Neural progenitor cell (in vitro differentiated cells): ENCODE measurements at regions not wholly inside any gene's neighbourhood (a gene's known extent, or its start where the extent isn't known, plus 50 kb on each side); places are given as distances from the start of the nearest gene placed in this dataset.

ENCODE experiments used
- DNase-seq: peaks from one replicate; pipeline ENCODE4 v3.0.0-alpha.2; 2016; ENCODE audit warnings: low spot score
- H2AFZ ChIP-seq: fragments of 200-600 bp; sonication (generic); replicated peaks from 2 replicates; pipeline ENCODE4 v1.6.1; 2016; ENCODE audit warnings: antibody characterized with exemption
- H3F3A ChIP-seq: fragments of 200-600 bp; sonication (generic); 2 replicates; pipeline ENCODE4 v1.6.1; 2016; ENCODE audit warnings: antibody characterized with exemption, low read depth
- H3K27ac ChIP-seq: fragments of 200-600 bp; sonication (generic); 2 replicates; pipeline ENCODE4 v1.5.1; 2016; ENCODE audit warnings: mild to moderate bottlenecking
- H3K27me3 ChIP-seq: fragments of 200-600 bp; sonication (generic); 2 replicates; pipeline ENCODE4 v1.6.1; 2016; ENCODE audit warnings: mild to moderate bottlenecking, moderate library complexity
- H3K36me3 ChIP-seq: fragments of 200-600 bp; sonication (generic); 2 replicates; pipeline ENCODE4 v1.5.1; 2016
- H3K4me1 ChIP-seq: fragments of 200-600 bp; sonication (generic); 2 replicates; pipeline ENCODE4 v1.6.1; 2016; ENCODE audit warnings: mixed run types
- H3K4me2 ChIP-seq: fragments of 200-600 bp; sonication (generic); 2 replicates; pipeline ENCODE4 v1.6.1; 2016
- H3K4me3 ChIP-seq: fragments of 200-600 bp; sonication (generic); 2 replicates; pipeline ENCODE4 v1.5.1; 2016
- H3K79me2 ChIP-seq: fragments of 200-600 bp; sonication (generic); 2 replicates; pipeline ENCODE4 v1.6.1; 2016; ENCODE audit warnings: low read depth
- H3K9ac ChIP-seq: fragments of 200-600 bp; sonication (generic); 2 replicates; pipeline ENCODE4 v1.6.1; 2016
- H3K9me3 ChIP-seq: fragments of 200-600 bp; sonication (generic); 2 replicates; pipeline ENCODE4 v1.5.1; 2016; ENCODE audit warnings: low read depth
- H4K20me1 ChIP-seq: fragments of 200-600 bp; sonication (generic); 2 replicates; pipeline ENCODE4 v1.6.1; 2016; ENCODE audit warnings: low read depth
- H3K27ac Mint-ChIP-seq: 3 replicates; pipeline ENCODE4 v1.8.0; 2021; ENCODE audit warnings: mixed read lengths
- H3K27me3 Mint-ChIP-seq: 2 replicates; pipeline ENCODE4 v1.8.0; 2022; ENCODE audit warnings: low read depth, mild to moderate bottlenecking, inconsistent platforms, moderate library complexity, mixed read lengths; ENCODE audit not compliant: insufficient read depth
- H3K36me3 Mint-ChIP-seq: 3 replicates; pipeline ENCODE4 v1.8.0; 2021; ENCODE audit warnings: mixed read lengths
- H3K4me1 Mint-ChIP-seq: 3 replicates; pipeline ENCODE4 v1.8.0; 2021; ENCODE audit warnings: mixed read lengths
- H3K4me3 Mint-ChIP-seq: 3 replicates; pipeline ENCODE4 v1.8.0; 2021; ENCODE audit warnings: mild to moderate bottlenecking, moderate library complexity, mixed read lengths
- H3K9me3 Mint-ChIP-seq: 3 replicates; pipeline ENCODE4 v1.8.0; 2020; ENCODE audit warnings: mixed read lengths
- CTCF ChIP-seq: fragments of 200-600 bp; sonication (generic); IDR thresholded peaks from 2 replicates; pipeline ENCODE4 v1.5.1; 2017; ENCODE audit warnings: antibody characterized with exemption, mild to moderate bottlenecking
- EZH2 ChIP-seq: fragments of 200-600 bp; sonication (generic); IDR thresholded peaks from 2 replicates; pipeline ENCODE4 v1.6.1; 2017; ENCODE audit warnings: antibody characterized with exemption, mild to moderate bottlenecking, moderate library complexity
- EZH2phosphoT487 ChIP-seq: fragments of 200-600 bp; sonication (generic); IDR thresholded peaks from 2 replicates; pipeline ENCODE4 v1.6.1; 2017; ENCODE audit warnings: antibody characterized with exemption

- no peaks in the 10 kb centered on the region for H3F3A ChIP-seq
- Mint-ChIP-seq H3K27me3 (peaks cover 7% of the 10 kb centered on the region), H3K4me3 (no peak overlapping the region), H3K36me3 (no peaks in the 10 kb centered on the region), H3K9me3 (no peaks in the 10 kb centered on the region), H3K27ac (no peak overlapping the region), H3K4me1 (no peaks in the 10 kb centered on the region)
- no peak overlapping the region for H2AFZ ChIP-seq
- H3K27me3 ChIP-seq, result no peaks in the 10 kb centered on the region
- no peak overlapping the region for H3K9ac ChIP-seq
- H3K9me3 ChIP-seq, result no peaks in the 10 kb centered on the region
- no peak overlapping the region for H3K27ac ChIP-seq
- TF ChIP-seq CTCF, result no peak
- TF ChIP-seq EZH2, result no peak
- no peak for TF ChIP-seq EZH2phosphoT487
- no peaks in the 10 kb centered on the region for H3K79me2 ChIP-seq
- no peaks in the 10 kb centered on the region for H4K20me1 ChIP-seq
- H3K36me3 ChIP-seq, result no peaks in the 10 kb centered on the region
- DNase-seq, result no peak
- no peak overlapping the region for H3K4me3 ChIP-seq
- H3K4me1 ChIP-seq, result no peaks in the 10 kb centered on the region
- no peak overlapping the region for H3K4me2 ChIP-seq
These were observed 82.8 kb upstream of the ATP1A1 start for GRCh38 chr1:116290085-116290705.

GRCh38 chr1:116291024-116291423 is 82.0 kb upstream of the ATP1A1 start:
- no peak overlapping the region for H3K27ac Mint-ChIP-seq
- H3K4me3 ChIP-seq, result no peak overlapping the region
- no peak overlapping the region for H3K27ac ChIP-seq
- H3K9me3 Mint-ChIP-seq, result no peaks in the 10 kb centered on the region
- H3K4me3 Mint-ChIP-seq, result no peak overlapping the region
- H4K20me1 ChIP-seq, result no peaks in the 10 kb centered on the region
- no peaks in the 10 kb centered on the region for H3K9me3 ChIP-seq
- no peaks in the 10 kb centered on the region for H3K4me1 Mint-ChIP-seq
- no peaks in the 10 kb centered on the region for H3K79me2 ChIP-seq
- DNase-seq, result no peak
- no peaks in the 10 kb centered on the region for H3F3A ChIP-seq
- no peaks in the 10 kb centered on the region for H3K36me3 ChIP-seq
- H3K36me3 Mint-ChIP-seq, result no peaks in the 10 kb centered on the region
- H2AFZ ChIP-seq, result no peak overlapping the region
- H3K4me1 ChIP-seq, result no peaks in the 10 kb centered on the region
- peaks cover 3% of the 10 kb centered on the region for H3K27me3 Mint-ChIP-seq
- H3K4me2 ChIP-seq, result no peak overlapping the region
- H3K27me3 ChIP-seq, result no peaks in the 10 kb centered on the region
- TF ChIP-seq EZH2, result no peak
- no peak overlapping the region for H3K9ac ChIP-seq

- Histone ChIP-seq H2AFZ (no peak overlapping the region), H3K27ac (no peak overlapping the region), H3K9me3 (no peaks in the 10 kb centered on the region), H3F3A (no peaks in the 10 kb centered on the region), H3K4me2 (no peak overlapping the region), H3K79me2 (no peaks in the 10 kb centered on the region), H3K27me3 (no peaks in the 10 kb centered on the region), H3K9ac (no peak overlapping the region), H3K4me1 (no peaks in the 10 kb centered on the region), H3K36me3 (no peaks in the 10 kb centered on the region), H3K4me3 (no peak overlapping the region), H4K20me1 (no peaks in the 10 kb centered on the region)
- no peaks in the 10 kb centered on the region for H3K4me1 Mint-ChIP-seq
- DNase-seq, result no peak
- no peak overlapping the region for H3K4me3 Mint-ChIP-seq
- no peaks in the 10 kb centered on the region for H3K9me3 Mint-ChIP-seq
- no peaks in the 10 kb centered on the region for H3K36me3 Mint-ChIP-seq
- TF ChIP-seq EZH2phosphoT487 (no peak), CTCF (no peak), EZH2 (no peak)
- no peak overlapping the region for H3K27ac Mint-ChIP-seq
- no peaks in the 10 kb centered on the region for H3K27me3 Mint-ChIP-seq
These were observed 79.9 kb upstream of the ATP1A1 start for GRCh38 chr1:116292929-116293725.
